HL-60 (cell line): ENCODE measurements at regions not wholly inside any gene's neighbourhood (a gene's known extent, or its start where the extent isn't known, plus 50 kb on each side); places are given as distances from the start of the nearest gene placed in this dataset.

Source experiments
- POLR2AphosphoS5 ChIP-seq: IDR thresholded peaks from 2 replicates; pipeline ENCODE4 v1.6.1; 2012; ENCODE audit warnings: low read depth
- TF ChIP-seq, protein P1 (sequence below): IDR thresholded peaks from one replicate; pipeline ENCODE4 v1.5.1; 2011; ENCODE audit warnings: low read length, control low read depth, inconsistent platforms; ENCODE audit not compliant: insufficient read depth
- TF ChIP-seq, protein P2 (sequence below): IDR thresholded peaks from 2 replicates; pipeline ENCODE4 v1.6.1; 2012; ENCODE audit warnings: low read depth; ENCODE audit not compliant: insufficient replicate concordance

DNA sequence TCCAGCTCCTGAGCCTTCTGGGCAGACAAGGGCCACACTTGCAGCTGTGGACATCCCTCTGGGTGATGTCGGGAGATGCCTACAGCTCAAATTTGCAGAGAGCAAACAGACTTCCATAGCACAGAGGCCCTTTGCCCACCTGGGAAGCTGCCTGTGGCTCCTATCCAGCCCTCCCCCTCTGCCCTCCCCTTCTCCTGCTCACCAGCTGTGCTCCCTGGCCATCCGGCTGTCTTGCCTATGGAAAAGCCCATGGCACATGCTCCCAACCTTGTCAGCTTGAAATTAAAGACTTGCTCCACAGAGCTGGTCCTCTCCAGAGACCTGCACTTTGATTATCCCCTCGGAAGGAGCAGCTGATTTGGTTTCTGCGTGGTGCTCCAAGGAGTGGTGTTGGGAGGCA lies 118.9 kb upstream of the NECTIN1 start:
- TF ChIP-seq, protein P1, sequence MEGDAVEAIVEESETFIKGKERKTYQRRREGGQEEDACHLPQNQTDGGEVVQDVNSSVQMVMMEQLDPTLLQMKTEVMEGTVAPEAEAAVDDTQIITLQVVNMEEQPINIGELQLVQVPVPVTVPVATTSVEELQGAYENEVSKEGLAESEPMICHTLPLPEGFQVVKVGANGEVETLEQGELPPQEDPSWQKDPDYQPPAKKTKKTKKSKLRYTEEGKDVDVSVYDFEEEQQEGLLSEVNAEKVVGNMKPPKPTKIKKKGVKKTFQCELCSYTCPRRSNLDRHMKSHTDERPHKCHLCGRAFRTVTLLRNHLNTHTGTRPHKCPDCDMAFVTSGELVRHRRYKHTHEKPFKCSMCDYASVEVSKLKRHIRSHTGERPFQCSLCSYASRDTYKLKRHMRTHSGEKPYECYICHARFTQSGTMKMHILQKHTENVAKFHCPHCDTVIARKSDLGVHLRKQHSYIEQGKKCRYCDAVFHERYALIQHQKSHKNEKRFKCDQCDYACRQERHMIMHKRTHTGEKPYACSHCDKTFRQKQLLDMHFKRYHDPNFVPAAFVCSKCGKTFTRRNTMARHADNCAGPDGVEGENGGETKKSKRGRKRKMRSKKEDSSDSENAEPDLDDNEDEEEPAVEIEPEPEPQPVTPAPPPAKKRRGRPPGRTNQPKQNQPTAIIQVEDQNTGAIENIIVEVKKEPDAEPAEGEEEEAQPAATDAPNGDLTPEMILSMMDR = no peak
- TF ChIP-seq POLR2AphosphoS5 = no peak
- TF ChIP-seq, protein P2, sequence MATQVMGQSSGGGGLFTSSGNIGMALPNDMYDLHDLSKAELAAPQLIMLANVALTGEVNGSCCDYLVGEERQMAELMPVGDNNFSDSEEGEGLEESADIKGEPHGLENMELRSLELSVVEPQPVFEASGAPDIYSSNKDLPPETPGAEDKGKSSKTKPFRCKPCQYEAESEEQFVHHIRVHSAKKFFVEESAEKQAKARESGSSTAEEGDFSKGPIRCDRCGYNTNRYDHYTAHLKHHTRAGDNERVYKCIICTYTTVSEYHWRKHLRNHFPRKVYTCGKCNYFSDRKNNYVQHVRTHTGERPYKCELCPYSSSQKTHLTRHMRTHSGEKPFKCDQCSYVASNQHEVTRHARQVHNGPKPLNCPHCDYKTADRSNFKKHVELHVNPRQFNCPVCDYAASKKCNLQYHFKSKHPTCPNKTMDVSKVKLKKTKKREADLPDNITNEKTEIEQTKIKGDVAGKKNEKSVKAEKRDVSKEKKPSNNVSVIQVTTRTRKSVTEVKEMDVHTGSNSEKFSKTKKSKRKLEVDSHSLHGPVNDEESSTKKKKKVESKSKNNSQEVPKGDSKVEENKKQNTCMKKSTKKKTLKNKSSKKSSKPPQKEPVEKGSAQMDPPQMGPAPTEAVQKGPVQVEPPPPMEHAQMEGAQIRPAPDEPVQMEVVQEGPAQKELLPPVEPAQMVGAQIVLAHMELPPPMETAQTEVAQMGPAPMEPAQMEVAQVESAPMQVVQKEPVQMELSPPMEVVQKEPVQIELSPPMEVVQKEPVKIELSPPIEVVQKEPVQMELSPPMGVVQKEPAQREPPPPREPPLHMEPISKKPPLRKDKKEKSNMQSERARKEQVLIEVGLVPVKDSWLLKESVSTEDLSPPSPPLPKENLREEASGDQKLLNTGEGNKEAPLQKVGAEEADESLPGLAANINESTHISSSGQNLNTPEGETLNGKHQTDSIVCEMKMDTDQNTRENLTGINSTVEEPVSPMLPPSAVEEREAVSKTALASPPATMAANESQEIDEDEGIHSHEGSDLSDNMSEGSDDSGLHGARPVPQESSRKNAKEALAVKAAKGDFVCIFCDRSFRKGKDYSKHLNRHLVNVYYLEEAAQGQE = no peak
